WERI-Rb-1 (cell line): ENCODE measurements at regions not wholly inside any gene's neighbourhood (a gene's known extent, or its start where the extent isn't known, plus 50 kb on each side); places are given as distances from the start of the nearest gene placed in this dataset.
"Not testable (repeated sequence)": the region's sequence is repeated elsewhere in the genome, so short reads cannot be mapped to it uniquely, and the experiment has no call there.

Experiments
- DNase-seq: peaks from one replicate; pipeline ENCODE4 v3.0.0-alpha.2; 2020
- H3K27ac ChIP-seq: fragments of 250-450 bp; sonication (Bioruptor Pico); 2 replicates; pipeline ENCODE4 v1.5.1; 2020; ENCODE audit warnings: mild to moderate bottlenecking, moderate library complexity
- H3K27me3 ChIP-seq: fragments of 250-450 bp; sonication (Bioruptor Pico); 2 replicates; pipeline ENCODE4 v1.5.1; 2021; ENCODE audit warnings: mild to moderate bottlenecking, low read depth, moderate library complexity; ENCODE audit not compliant: insufficient read depth, severe bottlenecking
- H3K36me3 ChIP-seq: fragments of 250-450 bp; sonication (Bioruptor Pico); 2 replicates; pipeline ENCODE4 v1.5.1; 2020; ENCODE audit warnings: mild to moderate bottlenecking, moderate library complexity
- H3K4me3 ChIP-seq: 2 replicates; pipeline ENCODE4 v1.5.1; 2011; ENCODE audit warnings: low read depth, mild to moderate bottlenecking, control low read depth, low read length
- H3K9me3 ChIP-seq: fragments of 250-450 bp; sonication (Bioruptor Pico); 2 replicates; pipeline ENCODE4 v1.5.1; 2021; ENCODE audit warnings: mild to moderate bottlenecking, moderate library complexity; ENCODE audit not compliant: severe bottlenecking
- CTCF ChIP-seq: IDR thresholded peaks from 2 replicates; pipeline ENCODE4 v1.5.1; 2011; ENCODE audit warnings: low read depth, mild to moderate bottlenecking, control low read depth, inconsistent platforms, low read length

DNA sequence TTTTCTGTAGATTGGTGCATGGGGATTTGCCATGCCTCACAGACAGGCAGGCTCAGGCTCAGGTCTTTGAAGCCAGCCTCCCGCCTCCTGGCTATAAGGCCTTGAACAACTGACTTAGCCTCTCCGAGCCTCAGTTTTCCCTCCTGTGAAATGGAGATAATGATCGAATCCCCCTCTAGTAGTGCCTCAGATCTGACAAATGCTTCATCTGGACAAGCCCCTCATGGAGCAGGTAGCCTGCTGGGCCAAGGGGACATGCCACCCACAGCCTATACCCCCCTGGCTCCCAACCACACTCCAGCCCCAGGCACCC, 68.1 kb upstream of the LCTL start:
- Histone ChIP-seq H3K27me3 (no peaks in the 10 kb centered on the region), H3K9me3 (no peaks in the 10 kb centered on the region), H3K4me3 (no peak overlapping the region), H3K27ac (no peak overlapping the region), H3K36me3 (no peaks in the 10 kb centered on the region)
- TF ChIP-seq CTCF, result no peak
- DNase-seq, result no peak

- DNase-seq, result no peak
- Histone ChIP-seq H3K9me3 (no peaks in the 10 kb centered on the region), H3K36me3 (no peaks in the 10 kb centered on the region), H3K27ac (no peak overlapping the region), H3K27me3 (no peaks in the 10 kb centered on the region), H3K4me3 (no peak overlapping the region)
- TF ChIP-seq CTCF, result no peak
Observed at GRCh38 chr15:66634540-66634939, 67.5 kb upstream of the SMAD6 start.

GRCh38 chr15:66635006-66635405, 67.0 kb upstream of the SMAD6 start:
- no peak for TF ChIP-seq CTCF
- H3K9me3 ChIP-seq, result no peaks in the 10 kb centered on the region
- H3K27me3 ChIP-seq, result no peaks in the 10 kb centered on the region
- no peaks in the 10 kb centered on the region for H3K36me3 ChIP-seq
- DNase-seq, result no peak
- H3K4me3 ChIP-seq, result no peak overlapping the region
- H3K27ac ChIP-seq, result no peak overlapping the region

GRCh38 chr15:66635817-66636216, 66.2 kb upstream of the SMAD6 start:
- H3K27ac ChIP-seq, result no peak overlapping the region
- DNase-seq, result no peak
- H3K36me3 ChIP-seq, result no peaks in the 10 kb centered on the region

GRCh38 chr15:66637044-66637443, 65.0 kb upstream of the SMAD6 start:
- H3K27me3 ChIP-seq, H3K4me3 ChIP-seq, H3K36me3 ChIP-seq, DNase-seq, H3K27ac ChIP-seq, H3K9me3 ChIP-seq: not testable (repeated sequence)

More at GRCh38 chr15:66635817-66636216, 66.2 kb upstream of the SMAD6 start:
- H3K4me3 ChIP-seq, result no peak overlapping the region
- TF ChIP-seq CTCF, result no peak
- no peaks in the 10 kb centered on the region for H3K27me3 ChIP-seq
- no peaks in the 10 kb centered on the region for H3K9me3 ChIP-seq

- H3K4me3 ChIP-seq, result no peak overlapping the region
- no peaks in the 10 kb centered on the region for H3K27me3 ChIP-seq
- H3K9me3 ChIP-seq, result no peaks in the 10 kb centered on the region
- no peak for TF ChIP-seq CTCF
- H3K27ac ChIP-seq, result no peak overlapping the region
- no peak for DNase-seq
- H3K36me3 ChIP-seq, result no peaks in the 10 kb centered on the region
Observed at GRCh38 chr15:66638377-66638776, 63.7 kb upstream of the SMAD6 start.
